Heart right ventricle (tissue), 16 donors: ENCODE measurements at regions not wholly inside any gene's neighbourhood (a gene's known extent, or its start where the extent isn't known, plus 50 kb on each side); places are given as distances from the start of the nearest gene placed in this dataset.

Experiments
- ATAC-seq, 8 donors: fragments of 200-7000 bp; cut with Tn5 transposase; one replicate each; pipeline ENCODE4 v1.9.1; 2020; ENCODE audit warnings: mild to moderate bottlenecking in 8 of 8, moderate library complexity in 8 of 8, moderate number of reproducible peaks in 1 of 8
- DNase-seq, 2 donors: peaks; one replicate each; pipeline ENCODE4 v3.0.0-alpha.2; 2020
- H3K27ac ChIP-seq, 10 donors: fragments of 200-600 bp; sonication (generic) in 2 of 10; one replicate each; pipeline versions ENCODE4 v1.5.0 to v1.8.0; 2020 to 2022; ENCODE audit warnings: mild to moderate bottlenecking in 3 of 10
- H3K27me3 ChIP-seq, 7 donors: fragments of 200-600 bp; one replicate each; pipeline ENCODE4 v1.8.0; 2021 to 2022; ENCODE audit warnings: mild to moderate bottlenecking in 2 of 7
- H3K36me3 ChIP-seq, 9 donors: fragments of 200-600 bp; sonication (generic) in 1 of 9; one replicate each; pipeline versions ENCODE4 v1.5.0 to v1.8.0; 2020 to 2022; ENCODE audit warnings: mild to moderate bottlenecking in 2 of 9
- H3K4me1 ChIP-seq, 9 donors: fragments of 200-600 bp; sonication (generic) in 1 of 9; one replicate each; pipeline versions ENCODE4 v1.5.0 to v1.8.0; 2020 to 2022; ENCODE audit warnings: mild to moderate bottlenecking in 4 of 9
- H3K4me3 ChIP-seq, 10 donors: fragments of 200-600 bp; sonication (generic) in 2 of 10; one replicate each; pipeline versions ENCODE4 v1.5.0 to v1.8.0; 2020 to 2022; ENCODE audit warnings: mild to moderate bottlenecking in 7 of 10, moderate library complexity in 2 of 10
- H3K9me3 ChIP-seq, 11 donors: fragments of 200-600 bp in 10 of 11; sonication (generic) in 2 of 11; one replicate each; pipeline versions ENCODE4 v1.5.0 to v1.8.0; 2013 to 2022; ENCODE audit warnings: mild to moderate bottlenecking in 2 of 11, control low read depth in 1 of 11, moderate library complexity in 1 of 11
- CTCF ChIP-seq, 9 donors: fragments of 200-600 bp; sonication (generic) in 2 of 9; IDR thresholded peaks; one replicate each; pipeline versions ENCODE4 v1.5.0 to v1.8.0; 2021 to 2022; ENCODE audit warnings: antibody characterized with exemption in 9 of 9, mild to moderate bottlenecking in 5 of 9, moderate library complexity in 1 of 9
- WGBS, 2 donors: extraction: QIAGEN DNeasy Blood & Tissue Kit; methylation state at CpG; one replicate each; pipeline ENCODE4 v1.1.7; 2013; ENCODE audit warnings: inconsistent platforms in 1 of 2; 5-methylcytosine and 5-hydroxymethylcytosine counted together
- intact Hi-C, 10 donors: fragments of 100-400 bp; cut with DNase I; formaldehyde crosslinking; loops; one replicate each; pipeline versions ENCODE4 v1.11.1 to v1.14.2; 2022
- donor health status: Arrhythmogenic right ventricular cardiomyopathy.
- donor health status: ischemic (EF 13 %, LVEDD 7.1; RV severe dilation, severe dysfunction).
- donor health status: healthy with polysubstance abuse.
- donor health status: DM: no; HTN: yes; CAD: no.
- donor health status: DM: no; HTN: no; CAD: no.
- donor health status: ischemic (EF 25% LVEDD 6.9; RV normal size, moderate dysfunction).
- donor health status: ischemic (EF 25% LVEDD 5.7; RV mildly dilated, moderate dysfunction).
- donor health status: healthy.
- donor health status: DM: yes; HTN: yes; CAD: no.
- donor health status: Ischemic cardiomyopathy.
- donor health status: ischemic (EF 35%, LVEDD 5.7; RV mildly dilated, moderate dysfunction).
- donor health status: nonischemic (EF 11% LVEDD 7.7; RV severe dilation, severe dysfunction).
- donor health status: DM: yes; HTN: yes; CAD: no.
- donor health status: PGD.
- donor health status: ischemic (EF 29% LVEDD 5.4; RV normal size, mild dysfunction).
- donor health status: nonischemic (EF 23%, LVEDD 6.1; RV moderate dilation, normal function).

GRCh38 chr10:111784436-111784835, 399.1 kb downstream of the GPAM start:
- no peak overlapping the region for H3K4me3 ChIP-seq
- ATAC-seq (no peak), DNase-seq (no peak)
- H3K27me3 ChIP-seq = no peaks in the 10 kb centered on the region
- intact Hi-C loops = no loop called here
- no peaks in the 10 kb centered on the region for H3K9me3 ChIP-seq
- H3K27ac ChIP-seq = no peak overlapping the region
- 38 to 64% methylated on average over 1 of the region's 1 CpG for WGBS, 2 donors
- no peak for TF ChIP-seq CTCF (IDR thresholded peaks at IDR 0.05)
- no peaks in the 10 kb centered on the region for H3K4me1 ChIP-seq
- no peaks in the 10 kb centered on the region for H3K36me3 ChIP-seq

GRCh38 chr10:111784946-111785465, 398.6 kb downstream of the GPAM start:
- DNase-seq = no peak
- Histone ChIP-seq H3K4me1 (no peaks in the 10 kb centered on the region), H3K4me3 (no peak overlapping the region), H3K36me3 (no peaks in the 10 kb centered on the region), H3K27me3 (no peaks in the 10 kb centered on the region), H3K9me3 (no peaks in the 10 kb centered on the region), H3K27ac (no peak overlapping the region)
- WGBS, 2 donors = 75 to 76% methylated on average over 2 of the region's 2 CpGs
- ATAC-seq = no peak
- no peak for TF ChIP-seq CTCF (IDR thresholded peaks at IDR 0.05)
- intact Hi-C loops = no loop called here

- Histone ChIP-seq H3K36me3 (no peaks in the 10 kb centered on the region), H3K4me3 (no peak overlapping the region), H3K27ac (no peak overlapping the region), H3K27me3 (no peaks in the 10 kb centered on the region), H3K4me1 (no peaks in the 10 kb centered on the region), H3K9me3 (no peaks in the 10 kb centered on the region)
- no peak for ATAC-seq
- TF ChIP-seq CTCF (IDR thresholded peaks at IDR 0.05) = no peak
- no peak for DNase-seq
- 56 to 82% methylated on average over 1 of the region's 1 CpG for WGBS, 2 donors
- intact Hi-C loops = no loop called here
These were observed 397.6 kb downstream of the GPAM start for GRCh38 chr10:111785921-111786320.

- no peak overlapping the region for H3K27ac ChIP-seq
- TF ChIP-seq CTCF (IDR thresholded peaks at IDR 0.05) = no peak
- H3K36me3 ChIP-seq = no peaks in the 10 kb centered on the region
- H3K4me3 ChIP-seq = no peak overlapping the region
- peaks cover 0 to 10% (median 0%) of the 10 kb centered on the region in 11 donors for H3K9me3 ChIP-seq
- H3K4me1 ChIP-seq = no peaks in the 10 kb centered on the region
- ATAC-seq = no peak
- no peaks in the 10 kb centered on the region for H3K27me3 ChIP-seq
- no peak for DNase-seq
- intact Hi-C loops = no loop called here
These were observed 393.7 kb downstream of the GPAM start for GRCh38 chr10:111789821-111790220.
